K562 (cell line): ENCODE measurements at regions not wholly inside any gene's neighbourhood (a gene's known extent, or its start where the extent isn't known, plus 50 kb on each side); places are given as distances from the start of the nearest gene placed in this dataset.

Source experiments
- MCM5 ChIP-seq: fragments of 450-650 bp; IDR thresholded peaks from 2 replicates; pipeline ENCODE4 v1.6.1; 2016; ENCODE audit warnings: low read depth
- PHTF2 ChIP-seq: fragments of 250-450 bp; sonication (Bioruptor Pico); IDR thresholded peaks from 2 replicates; pipeline ENCODE4 v1.5.0; 2021; ENCODE audit warnings: mild to moderate bottlenecking
- SNRNP70 ChIP-seq: fragments of 200-400 bp; formaldehyde crosslinking; optimal IDR thresholded peaks from 2 replicates; pipeline ENCODE3; 2017; ENCODE audit warnings: low read depth, low read length
- TF ChIP-seq, protein P1 (sequence below): fragments of 250-450 bp; sonication (Bioruptor Pico); IDR thresholded peaks from 2 replicates; pipeline ENCODE4 v1.4.0; 2020
- TF ChIP-seq, protein P2 (sequence below): fragments of 450-650 bp; IDR thresholded peaks from 2 replicates; pipeline ENCODE4 v1.6.1; 2016; ENCODE audit warnings: low read depth

DNA sequence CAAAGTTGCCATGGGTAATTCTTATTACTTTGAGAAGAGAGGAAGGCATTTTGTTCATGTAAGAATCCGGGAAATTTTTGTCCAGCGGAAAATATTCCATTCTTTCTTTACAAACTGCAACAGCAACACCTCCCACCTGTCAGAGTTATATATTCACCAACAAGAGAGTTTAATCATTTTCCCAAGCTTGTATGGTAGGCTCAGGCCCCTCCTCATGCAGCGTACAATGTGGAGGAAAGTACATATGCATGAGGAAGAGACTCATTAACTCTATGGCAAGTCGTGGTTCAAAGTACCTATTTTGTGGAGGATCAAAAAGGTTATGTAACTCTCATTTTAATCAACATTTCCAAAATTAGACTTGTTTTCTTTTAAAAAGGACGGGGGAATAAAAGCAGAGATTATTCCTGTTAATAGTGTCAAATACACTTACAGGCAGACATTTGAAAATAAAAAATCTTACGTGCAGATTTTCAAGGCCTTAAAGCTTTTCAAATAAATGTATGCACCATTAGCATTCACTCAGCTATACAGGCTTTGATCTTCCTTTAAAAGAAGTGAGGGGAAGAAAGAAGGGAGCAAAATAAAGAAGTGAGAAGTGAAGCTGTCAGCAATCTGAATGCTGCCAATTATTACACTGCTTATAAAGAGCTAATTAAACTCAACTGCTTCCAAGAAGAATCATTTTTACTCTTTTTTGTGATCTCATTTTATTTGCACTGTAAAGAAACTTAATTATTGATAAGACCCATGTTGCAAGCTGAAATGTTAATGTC lies 204.8 kb downstream of the FAT4 start (continued):
- TF ChIP-seq, protein P1, sequence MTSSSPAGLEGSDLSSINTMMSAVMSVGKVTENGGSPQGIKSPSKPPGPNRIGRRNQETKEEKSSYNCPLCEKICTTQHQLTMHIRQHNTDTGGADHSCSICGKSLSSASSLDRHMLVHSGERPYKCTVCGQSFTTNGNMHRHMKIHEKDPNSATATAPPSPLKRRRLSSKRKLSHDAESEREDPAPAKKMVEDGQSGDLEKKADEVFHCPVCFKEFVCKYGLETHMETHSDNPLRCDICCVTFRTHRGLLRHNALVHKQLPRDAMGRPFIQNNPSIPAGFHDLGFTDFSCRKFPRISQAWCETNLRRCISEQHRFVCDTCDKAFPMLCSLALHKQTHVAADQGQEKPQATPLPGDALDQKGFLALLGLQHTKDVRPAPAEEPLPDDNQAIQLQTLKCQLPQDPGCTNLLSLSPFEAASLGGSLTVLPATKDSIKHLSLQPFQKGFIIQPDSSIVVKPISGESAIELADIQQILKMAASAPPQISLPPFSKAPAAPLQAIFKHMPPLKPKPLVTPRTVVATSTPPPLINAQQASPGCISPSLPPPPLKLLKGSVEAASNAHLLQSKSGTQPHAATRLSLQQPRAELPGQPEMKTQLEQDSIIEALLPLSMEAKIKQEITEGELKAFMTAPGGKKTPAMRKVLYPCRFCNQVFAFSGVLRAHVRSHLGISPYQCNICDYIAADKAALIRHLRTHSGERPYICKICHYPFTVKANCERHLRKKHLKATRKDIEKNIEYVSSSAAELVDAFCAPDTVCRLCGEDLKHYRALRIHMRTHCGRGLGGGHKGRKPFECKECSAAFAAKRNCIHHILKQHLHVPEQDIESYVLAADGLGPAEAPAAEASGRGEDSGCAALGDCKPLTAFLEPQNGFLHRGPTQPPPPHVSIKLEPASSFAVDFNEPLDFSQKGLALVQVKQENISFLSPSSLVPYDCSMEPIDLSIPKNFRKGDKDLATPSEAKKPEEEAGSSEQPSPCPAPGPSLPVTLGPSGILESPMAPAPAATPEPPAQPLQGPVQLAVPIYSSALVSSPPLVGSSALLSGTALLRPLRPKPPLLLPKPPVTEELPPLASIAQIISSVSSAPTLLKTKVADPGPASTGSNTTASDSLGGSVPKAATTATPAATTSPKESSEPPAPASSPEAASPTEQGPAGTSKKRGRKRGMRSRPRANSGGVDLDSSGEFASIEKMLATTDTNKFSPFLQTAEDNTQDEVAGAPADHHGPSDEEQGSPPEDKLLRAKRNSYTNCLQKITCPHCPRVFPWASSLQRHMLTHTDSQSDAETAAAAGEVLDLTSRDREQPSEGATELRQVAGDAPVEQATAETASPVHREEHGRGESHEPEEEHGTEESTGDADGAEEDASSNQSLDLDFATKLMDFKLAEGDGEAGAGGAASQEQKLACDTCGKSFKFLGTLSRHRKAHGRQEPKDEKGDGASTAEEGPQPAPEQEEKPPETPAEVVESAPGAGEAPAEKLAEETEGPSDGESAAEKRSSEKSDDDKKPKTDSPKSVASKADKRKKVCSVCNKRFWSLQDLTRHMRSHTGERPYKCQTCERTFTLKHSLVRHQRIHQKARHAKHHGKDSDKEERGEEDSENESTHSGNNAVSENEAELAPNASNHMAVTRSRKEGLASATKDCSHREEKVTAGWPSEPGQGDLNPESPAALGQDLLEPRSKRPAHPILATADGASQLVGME (CRISPR knock-in tag), result no peak
- TF ChIP-seq, protein P2, sequence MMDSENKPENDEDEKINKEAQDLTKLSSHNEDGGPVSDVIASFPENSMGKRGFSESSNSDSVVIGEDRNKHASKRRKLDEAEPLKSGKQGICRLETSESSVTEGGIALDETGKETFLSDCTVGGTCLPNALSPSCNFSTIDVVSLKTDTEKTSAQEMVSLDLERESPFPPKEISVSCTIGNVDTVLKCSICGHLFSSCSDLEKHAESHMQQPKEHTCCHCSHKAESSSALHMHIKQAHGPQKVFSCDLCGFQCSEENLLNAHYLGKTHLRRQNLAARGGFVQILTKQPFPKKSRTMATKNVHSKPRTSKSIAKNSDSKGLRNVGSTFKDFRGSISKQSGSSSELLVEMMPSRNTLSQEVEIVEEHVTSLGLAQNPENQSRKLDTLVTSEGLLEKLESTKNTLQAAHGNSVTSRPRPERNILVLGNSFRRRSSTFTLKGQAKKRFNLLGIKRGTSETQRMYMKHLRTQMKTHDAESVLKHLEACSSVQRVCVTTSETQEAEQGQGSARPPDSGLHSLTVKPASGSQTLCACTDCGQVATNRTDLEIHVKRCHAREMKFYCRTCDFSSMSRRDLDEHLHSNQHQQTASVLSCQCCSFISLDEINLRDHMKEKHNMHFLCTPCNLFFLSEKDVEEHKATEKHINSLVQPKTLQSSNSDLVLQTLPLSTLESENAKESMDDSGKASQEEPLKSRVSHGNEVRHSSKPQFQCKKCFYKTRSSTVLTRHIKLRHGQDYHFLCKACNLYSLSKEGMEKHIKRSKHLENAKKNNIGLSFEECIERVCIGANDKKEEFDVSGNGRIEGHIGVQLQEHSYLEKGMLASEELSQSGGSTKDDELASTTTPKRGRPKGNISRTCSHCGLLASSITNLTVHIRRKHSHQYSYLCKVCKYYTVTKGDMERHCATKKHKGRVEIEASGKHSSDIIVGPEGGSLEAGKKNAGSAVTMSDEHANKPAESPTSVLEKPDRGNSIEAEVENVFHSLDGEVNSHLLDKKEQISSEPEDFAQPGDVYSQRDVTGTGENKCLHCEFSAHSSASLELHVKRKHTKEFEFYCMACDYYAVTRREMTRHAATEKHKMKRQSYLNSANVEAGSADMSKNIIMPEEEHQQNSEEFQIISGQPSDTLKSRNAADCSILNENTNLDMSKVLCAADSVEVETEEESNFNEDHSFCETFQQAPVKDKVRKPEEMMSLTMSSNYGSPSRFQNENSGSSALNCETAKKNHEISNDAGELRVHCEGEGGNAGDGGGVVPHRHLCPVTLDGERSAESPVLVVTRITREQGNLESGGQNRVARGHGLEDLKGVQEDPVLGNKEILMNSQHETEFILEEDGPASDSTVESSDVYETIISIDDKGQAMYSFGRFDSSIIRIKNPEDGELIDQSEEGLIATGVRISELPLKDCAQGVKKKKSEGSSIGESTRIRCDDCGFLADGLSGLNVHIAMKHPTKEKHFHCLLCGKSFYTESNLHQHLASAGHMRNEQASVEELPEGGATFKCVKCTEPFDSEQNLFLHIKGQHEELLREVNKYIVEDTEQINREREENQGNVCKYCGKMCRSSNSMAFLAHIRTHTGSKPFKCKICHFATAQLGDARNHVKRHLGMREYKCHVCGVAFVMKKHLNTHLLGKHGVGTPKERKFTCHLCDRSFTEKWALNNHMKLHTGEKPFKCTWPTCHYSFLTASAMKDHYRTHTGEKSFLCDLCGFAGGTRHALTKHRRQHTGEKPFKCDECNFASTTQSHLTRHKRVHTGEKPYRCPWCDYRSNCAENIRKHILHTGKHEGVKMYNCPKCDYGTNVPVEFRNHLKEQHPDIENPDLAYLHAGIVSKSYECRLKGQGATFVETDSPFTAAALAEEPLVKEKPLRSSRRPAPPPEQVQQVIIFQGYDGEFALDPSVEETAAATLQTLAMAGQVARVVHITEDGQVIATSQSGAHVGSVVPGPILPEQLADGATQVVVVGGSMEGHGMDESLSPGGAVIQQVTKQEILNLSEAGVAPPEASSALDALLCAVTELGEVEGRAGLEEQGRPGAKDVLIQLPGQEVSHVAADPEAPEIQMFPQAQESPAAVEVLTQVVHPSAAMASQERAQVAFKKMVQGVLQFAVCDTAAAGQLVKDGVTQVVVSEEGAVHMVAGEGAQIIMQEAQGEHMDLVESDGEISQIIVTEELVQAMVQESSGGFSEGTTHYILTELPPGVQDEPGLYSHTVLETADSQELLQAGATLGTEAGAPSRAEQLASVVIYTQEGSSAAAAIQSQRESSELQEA, result no peak
- TF ChIP-seq MCM5 (no peak), PHTF2 (CRISPR knock-in tag) (no peak), SNRNP70 (no peak)
